NCI-H128 (cell line): ENCODE measurements at regions not wholly inside any gene's neighbourhood (a gene's known extent, or its start where the extent isn't known, plus 50 kb on each side); places are given as distances from the start of the nearest gene placed in this dataset.

ENCODE experiments used
- DNase-seq: peaks from one replicate; lab custom pipeline; 2025; ENCODE audit not compliant: unreplicated experiment; lab: John Stamatoyannopoulos, UW

DNA sequence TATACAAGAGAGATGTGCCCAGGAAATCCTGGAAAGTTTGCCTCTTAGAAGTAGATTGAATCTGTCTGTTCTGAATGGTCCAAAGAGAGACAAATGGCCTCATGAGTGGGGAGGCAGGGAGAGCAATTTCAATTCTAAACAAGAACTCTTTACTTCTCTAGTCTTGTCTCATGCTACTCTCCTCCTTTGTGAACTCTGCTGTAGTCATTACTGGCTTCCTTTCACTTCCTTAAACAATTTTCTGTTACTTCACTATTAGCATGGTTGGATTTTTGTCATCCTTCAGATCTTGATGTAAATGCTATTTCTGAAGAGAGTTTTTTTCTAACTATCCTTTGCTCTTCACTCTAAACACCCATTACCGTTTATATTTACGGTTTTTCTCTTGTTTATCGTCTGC is 54.0 kb upstream of the GRIN3A start:
- no peak for DNase-seq

DNA sequence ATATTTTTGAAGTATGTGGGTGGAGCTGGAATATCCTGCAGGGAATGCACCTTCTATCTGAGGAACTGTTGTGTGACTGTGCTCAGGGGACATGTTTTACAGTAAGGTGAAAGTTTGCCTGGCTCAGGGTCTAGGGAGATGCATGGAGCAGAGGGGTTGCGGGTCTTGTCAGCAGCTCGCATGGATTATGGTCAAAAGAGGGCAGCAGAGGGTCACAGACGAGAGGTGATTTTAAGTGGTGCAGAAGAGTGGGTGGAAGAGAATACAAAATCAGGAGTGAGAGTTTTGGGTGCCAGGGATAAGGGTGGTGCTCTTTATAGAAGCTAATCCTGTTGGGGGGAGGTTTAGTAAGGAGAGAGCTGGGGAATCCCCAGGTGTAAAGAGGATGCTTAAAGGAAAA is 53.5 kb upstream of the GRIN3A start:
- no peak for DNase-seq

DNA sequence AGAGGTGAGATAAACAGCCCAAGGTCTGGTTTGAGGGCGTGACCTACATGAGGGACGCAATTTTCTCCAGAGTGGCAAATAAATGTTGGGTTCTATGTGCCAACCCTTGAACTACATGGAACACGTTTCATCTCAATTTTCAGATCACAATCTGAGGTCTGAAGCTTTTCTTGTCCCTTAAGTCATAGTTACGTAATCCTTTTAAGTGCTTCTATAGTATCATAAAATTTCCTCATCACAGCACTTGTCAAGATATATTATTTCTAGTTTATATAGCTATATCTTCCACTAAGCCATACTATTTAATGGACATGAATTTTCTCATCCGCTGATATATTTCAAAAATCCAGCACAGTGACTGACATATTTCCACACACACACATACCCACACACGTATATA is 53.1 kb upstream of the GRIN3A start:
- DNase-seq, result no peak
